Activated T-helper 1 cell treated with anti-CD3 and anti-CD28 coated beads, Interleukin-12 subunit alpha, Interleukin-12 subunit beta, Interleukin-2, Interleukin-4 antibody, amounts not matched to agents 30 ng/mL and 10 ng/mL and 1 ng/mL, durations not matched to agents 14 hours and 24 hours and 36 hours (primary cell): ENCODE measurements at regions not wholly inside any gene's neighbourhood (a gene's known extent, or its start where the extent isn't known, plus 50 kb on each side); places are given as distances from the start of the nearest gene placed in this dataset.
"Not testable (repeated sequence)": the region's sequence is repeated elsewhere in the genome, so short reads cannot be mapped to it uniquely, and the experiment has no call there.

Experiments
- DNase-seq: peaks from one replicate; pipeline ENCODE4 v3.0.0; 2021; ENCODE audit warnings: low spot score
- H3K27ac Mint-ChIP-seq: one replicate; pipeline ENCODE4 v1.8.0; 2021; ENCODE audit warnings: mild to moderate bottlenecking, mixed read lengths
- H3K27me3 Mint-ChIP-seq: one replicate; pipeline ENCODE4 v1.8.0; 2022; ENCODE audit warnings: mild to moderate bottlenecking, moderate library complexity, mixed read lengths; ENCODE audit not compliant: insufficient read depth
- H3K36me3 Mint-ChIP-seq: one replicate; pipeline ENCODE4 v1.8.0; 2021; ENCODE audit warnings: low read depth, mixed read lengths
- H3K4me1 Mint-ChIP-seq: one replicate; pipeline ENCODE4 v1.8.0; 2021; ENCODE audit warnings: low read depth, mixed read lengths
- H3K4me3 Mint-ChIP-seq: one replicate; pipeline ENCODE4 v1.8.0; 2021; ENCODE audit warnings: mild to moderate bottlenecking, moderate library complexity, mixed read lengths
- H3K9me3 Mint-ChIP-seq: one replicate; pipeline ENCODE4 v1.8.0; 2021; ENCODE audit warnings: mixed read lengths
- intact Hi-C: fragments of 100-400 bp; cut with micrococcal nuclease; formaldehyde crosslinking; loops from one replicate; pipeline ENCODE4 v1.15.1; 2024

- H3K9me3 Mint-ChIP-seq: no peaks in the 10 kb centered on the region
- intact Hi-C loops: no loop called here
- H3K27me3 Mint-ChIP-seq: peaks cover 2% of the 10 kb centered on the region
- no peak overlapping the region for H3K4me3 Mint-ChIP-seq
- no peak overlapping the region for H3K27ac Mint-ChIP-seq
- H3K4me1 Mint-ChIP-seq: no peaks in the 10 kb centered on the region
- DNase-seq: no peak
- no peaks in the 10 kb centered on the region for H3K36me3 Mint-ChIP-seq
Observed at GRCh38 chr2:220579452-220579851, 952.0 kb downstream of the SLC4A3 start.

- Mint-ChIP-seq H3K4me1 (no peaks in the 10 kb centered on the region), H3K27ac (no peak overlapping the region), H3K36me3 (no peaks in the 10 kb centered on the region), H3K27me3 (peaks cover 2% of the 10 kb centered on the region), H3K9me3 (no peaks in the 10 kb centered on the region), H3K4me3 (no peak overlapping the region)
- intact Hi-C loops: no loop called here
- no peak for DNase-seq
Observed at GRCh38 chr2:220580113-220580512, 952.7 kb downstream of the SLC4A3 start.

GRCh38 chr2:220583725-220584124 lies 956.3 kb downstream of the SLC4A3 start:
- Mint-ChIP-seq H3K27ac (no peak overlapping the region), H3K36me3 (no peaks in the 10 kb centered on the region), H3K27me3 (peaks cover 2% of the 10 kb centered on the region), H3K4me3 (no peak overlapping the region), H3K4me1 (no peaks in the 10 kb centered on the region), H3K9me3 (no peaks in the 10 kb centered on the region)
- no peak for DNase-seq
- intact Hi-C loops: no loop called here

DNA sequence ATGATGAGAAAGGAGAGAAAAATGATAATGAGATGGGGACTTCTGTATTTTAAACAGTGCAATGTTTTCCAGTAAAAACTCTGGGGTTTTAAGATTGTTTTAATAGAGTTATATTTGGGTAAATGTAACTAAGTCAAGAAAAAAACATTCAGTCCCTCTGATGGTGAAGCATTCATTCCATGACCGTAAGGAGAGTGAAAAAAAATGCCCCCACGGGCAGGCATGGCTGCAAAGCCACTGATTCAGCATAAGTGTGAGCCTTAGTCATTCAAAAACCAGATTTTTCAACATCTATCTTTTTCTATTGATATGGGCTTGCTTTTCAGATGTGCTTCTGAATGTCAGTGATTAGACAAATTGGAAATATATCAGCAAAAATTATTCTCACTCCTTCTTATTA lies 957.8 kb downstream of the SLC4A3 start:
- Mint-ChIP-seq H3K27ac (no peak overlapping the region), H3K4me3 (no peak overlapping the region), H3K4me1 (no peaks in the 10 kb centered on the region), H3K9me3 (no peaks in the 10 kb centered on the region), H3K36me3 (no peaks in the 10 kb centered on the region), H3K27me3 (peaks cover 2% of the 10 kb centered on the region)
- no peak for DNase-seq
- intact Hi-C loops: no loop called here

DNA sequence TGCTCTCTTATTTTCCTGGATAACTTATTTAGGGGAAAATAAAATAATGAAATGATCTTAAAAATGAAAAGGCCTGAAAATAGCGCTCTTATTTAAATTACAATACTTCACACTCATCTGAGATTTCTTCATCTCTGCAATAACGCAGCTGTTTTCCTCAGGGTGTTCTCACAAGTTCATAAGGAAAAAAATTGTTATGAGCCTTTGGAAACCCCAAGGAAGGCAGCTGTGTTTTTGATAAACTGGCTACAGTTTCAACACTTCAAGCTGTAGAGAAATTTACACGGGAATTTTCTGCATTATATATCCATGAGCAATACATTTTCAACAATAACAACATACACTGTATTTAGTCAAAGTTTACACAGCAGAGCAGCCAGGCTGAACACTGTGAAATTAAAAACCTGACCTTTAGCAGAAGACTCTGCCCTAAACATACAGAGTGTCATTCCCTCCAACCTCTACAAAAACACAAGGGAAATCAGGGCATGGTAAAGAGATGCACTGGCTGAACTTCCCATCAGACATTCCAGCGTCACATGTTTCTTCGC lies 959.6 kb downstream of the SLC4A3 start:
- H3K9me3 Mint-ChIP-seq: no peaks in the 10 kb centered on the region
- H3K27me3 Mint-ChIP-seq: peaks cover 2% of the 10 kb centered on the region
- H3K27ac Mint-ChIP-seq: no peak overlapping the region
- DNase-seq: no peak
- intact Hi-C loops: no loop called here
- no peaks in the 10 kb centered on the region for H3K4me1 Mint-ChIP-seq
- no peak overlapping the region for H3K4me3 Mint-ChIP-seq
- no peaks in the 10 kb centered on the region for H3K36me3 Mint-ChIP-seq

DNA sequence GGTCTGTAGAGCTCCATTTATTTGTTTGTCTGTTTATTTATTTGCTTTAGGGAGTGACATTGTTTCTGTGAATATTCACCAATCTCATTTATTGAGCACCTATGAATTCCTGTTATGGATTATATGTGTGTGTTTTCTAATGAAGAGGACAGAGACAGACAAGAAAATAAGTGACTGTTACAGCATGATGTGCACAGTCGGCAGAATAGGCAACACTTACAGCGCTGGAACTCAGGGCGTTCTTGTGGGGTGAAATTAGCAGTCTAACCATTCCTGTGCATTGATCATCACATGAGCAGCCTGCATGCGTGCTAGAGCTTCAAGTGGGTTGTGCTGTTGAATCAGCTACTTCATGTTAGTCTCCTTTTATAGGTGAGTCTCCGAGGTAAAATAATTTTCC lies 960.7 kb downstream of the SLC4A3 start:
- no peaks in the 10 kb centered on the region for H3K9me3 Mint-ChIP-seq
- no peak overlapping the region for H3K4me3 Mint-ChIP-seq
- intact Hi-C loops: no loop called here
- H3K27ac Mint-ChIP-seq: no peak overlapping the region
- no peaks in the 10 kb centered on the region for H3K4me1 Mint-ChIP-seq
- no peaks in the 10 kb centered on the region for H3K36me3 Mint-ChIP-seq
- DNase-seq: no peak
- H3K27me3 Mint-ChIP-seq: no peaks in the 10 kb centered on the region

- H3K4me1 Mint-ChIP-seq: no peaks in the 10 kb centered on the region
- H3K27ac Mint-ChIP-seq: no peak overlapping the region
- intact Hi-C loops: no loop called here
- H3K4me3 Mint-ChIP-seq: no peak overlapping the region
- H3K9me3 Mint-ChIP-seq: no peaks in the 10 kb centered on the region
- no peaks in the 10 kb centered on the region for H3K36me3 Mint-ChIP-seq
- no peaks in the 10 kb centered on the region for H3K27me3 Mint-ChIP-seq
- DNase-seq: no peak
Observed at GRCh38 chr2:220590476-220590875, 963.0 kb downstream of the SLC4A3 start.

DNA sequence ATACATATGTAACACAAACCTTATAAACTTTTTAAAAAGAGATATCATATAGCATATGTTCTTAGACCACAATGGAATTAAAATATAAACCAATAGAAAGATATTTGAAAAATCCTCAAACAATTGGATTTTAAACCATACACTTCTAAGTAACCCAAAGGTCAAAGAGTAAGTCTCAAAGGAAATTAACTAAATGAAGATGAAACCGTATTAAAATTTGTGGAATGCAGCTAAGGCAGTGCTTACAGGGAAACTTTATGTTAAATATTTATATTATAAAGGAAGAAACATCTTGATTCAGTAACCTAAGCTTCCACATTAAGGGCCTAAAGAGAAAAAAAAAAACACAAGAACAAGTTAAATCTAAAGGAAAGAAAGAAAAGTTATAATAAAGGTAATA lies 966.1 kb downstream of the SLC4A3 start:
- intact Hi-C loops: no loop called here
- H3K27me3 Mint-ChIP-seq: no peaks in the 10 kb centered on the region

DNA sequence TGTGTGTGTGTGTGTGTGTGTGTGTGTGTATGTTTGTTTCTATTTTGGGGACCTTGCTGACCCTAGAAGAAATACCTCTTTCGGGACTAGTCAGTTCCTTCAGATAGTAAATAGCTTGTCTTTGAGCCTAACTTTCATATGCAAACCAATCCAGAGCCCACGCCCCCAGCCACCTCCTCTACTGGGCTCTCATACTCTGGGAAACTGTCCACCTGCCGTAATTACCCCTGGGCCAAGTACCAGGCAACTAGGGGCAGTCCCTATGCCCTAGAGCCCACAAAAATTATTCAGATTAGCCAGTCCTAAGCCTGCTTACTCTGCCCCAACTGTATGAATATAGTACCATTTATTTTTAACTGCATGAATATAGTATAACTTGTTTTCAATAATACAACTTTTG lies 970.4 kb downstream of the EPHA4 start:
- no peaks in the 10 kb centered on the region for H3K36me3 Mint-ChIP-seq
- intact Hi-C loops: no loop called here
- no peak overlapping the region for H3K4me3 Mint-ChIP-seq
- H3K27ac Mint-ChIP-seq: no peak overlapping the region
- H3K4me1 Mint-ChIP-seq: no peaks in the 10 kb centered on the region
- no peaks in the 10 kb centered on the region for H3K27me3 Mint-ChIP-seq
- DNase-seq: no peak
- H3K9me3 Mint-ChIP-seq: no peaks in the 10 kb centered on the region

More for the DNA sequence above, 966.1 kb downstream of the SLC4A3 start:
- no peaks in the 10 kb centered on the region for H3K9me3 Mint-ChIP-seq
- no peak overlapping the region for H3K27ac Mint-ChIP-seq
- no peaks in the 10 kb centered on the region for H3K4me1 Mint-ChIP-seq
- H3K36me3 Mint-ChIP-seq: no peaks in the 10 kb centered on the region
- no peak for DNase-seq
- no peak overlapping the region for H3K4me3 Mint-ChIP-seq

GRCh38 chr2:220613004-220613403 lies 959.1 kb downstream of the EPHA4 start:
- H3K4me1 Mint-ChIP-seq, H3K36me3 Mint-ChIP-seq, DNase-seq, H3K27me3 Mint-ChIP-seq, intact Hi-C loops, H3K4me3 Mint-ChIP-seq, H3K27ac Mint-ChIP-seq, H3K9me3 Mint-ChIP-seq: not testable (repeated sequence)

DNA sequence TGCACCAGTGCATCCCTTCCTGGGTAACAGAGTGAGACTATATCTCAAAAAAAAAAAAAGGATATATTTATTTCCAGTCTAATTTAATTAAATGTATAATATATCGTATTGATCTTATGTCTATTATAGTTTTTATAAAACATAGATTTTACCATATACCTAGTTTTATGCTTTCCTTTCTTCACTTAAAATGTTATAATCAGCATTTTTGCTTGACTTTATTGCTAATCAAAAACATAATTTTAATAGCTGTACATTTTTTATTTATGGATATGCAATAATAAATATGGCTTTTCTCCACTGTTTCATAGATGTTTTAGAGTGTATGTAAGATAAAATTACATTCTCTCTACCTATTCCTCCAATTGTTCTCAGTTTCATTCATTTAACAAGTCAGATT lies 958.0 kb downstream of the EPHA4 start:
- H3K4me3 Mint-ChIP-seq: no peak overlapping the region
- H3K4me1 Mint-ChIP-seq: no peaks in the 10 kb centered on the region
- no peak overlapping the region for H3K27ac Mint-ChIP-seq
- H3K36me3 Mint-ChIP-seq: no peaks in the 10 kb centered on the region
- DNase-seq: no peak
- no peaks in the 10 kb centered on the region for H3K27me3 Mint-ChIP-seq
- H3K9me3 Mint-ChIP-seq: no peaks in the 10 kb centered on the region
- intact Hi-C loops: no loop called here

DNA sequence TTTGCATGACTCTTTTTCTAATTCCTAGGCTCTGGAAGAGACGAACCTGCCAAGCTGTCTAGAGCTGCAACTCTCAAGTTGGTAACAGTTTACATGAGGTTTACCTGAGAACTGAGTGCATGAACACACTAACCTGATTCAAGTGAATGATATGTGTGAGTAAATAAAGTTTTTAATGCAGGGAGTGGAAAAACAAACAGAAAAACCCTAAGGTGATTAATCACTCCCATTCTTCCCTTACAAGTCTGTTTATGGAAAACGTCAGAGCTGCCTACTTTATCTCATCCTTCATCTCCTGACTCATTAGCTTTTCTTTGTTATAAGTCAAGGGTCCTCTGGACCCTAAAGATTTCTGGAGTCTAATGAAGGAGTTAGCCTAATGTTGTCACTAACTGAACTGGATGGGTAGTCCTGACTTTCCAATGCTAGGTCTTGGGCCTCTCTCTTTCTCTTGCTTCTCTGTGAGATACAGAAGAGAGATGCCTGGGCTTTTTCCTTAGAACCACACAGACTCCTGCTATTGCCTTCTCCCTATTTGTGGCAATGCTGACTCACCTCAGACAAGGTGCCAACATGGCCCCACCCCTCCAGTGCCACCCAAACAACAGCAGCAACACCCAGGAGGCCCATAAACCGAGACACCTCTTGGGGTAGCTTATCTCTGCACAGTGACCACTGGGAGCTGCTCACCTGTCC lies 952.4 kb downstream of the EPHA4 start:
- no peak overlapping the region for H3K4me3 Mint-ChIP-seq
- no peak overlapping the region for H3K27ac Mint-ChIP-seq

GRCh38 chr2:220626603-220627002 lies 945.5 kb downstream of the EPHA4 start:
- no peaks in the 10 kb centered on the region for H3K27me3 Mint-ChIP-seq
- intact Hi-C loops: no loop called here
- no peaks in the 10 kb centered on the region for H3K9me3 Mint-ChIP-seq

More for the DNA sequence above, 952.4 kb downstream of the EPHA4 start:
- no peak for DNase-seq
- Mint-ChIP-seq H3K36me3 (no peaks in the 10 kb centered on the region), H3K27me3 (no peaks in the 10 kb centered on the region), H3K9me3 (no peaks in the 10 kb centered on the region), H3K4me1 (no peaks in the 10 kb centered on the region)
- intact Hi-C loops: no loop called here

DNA sequence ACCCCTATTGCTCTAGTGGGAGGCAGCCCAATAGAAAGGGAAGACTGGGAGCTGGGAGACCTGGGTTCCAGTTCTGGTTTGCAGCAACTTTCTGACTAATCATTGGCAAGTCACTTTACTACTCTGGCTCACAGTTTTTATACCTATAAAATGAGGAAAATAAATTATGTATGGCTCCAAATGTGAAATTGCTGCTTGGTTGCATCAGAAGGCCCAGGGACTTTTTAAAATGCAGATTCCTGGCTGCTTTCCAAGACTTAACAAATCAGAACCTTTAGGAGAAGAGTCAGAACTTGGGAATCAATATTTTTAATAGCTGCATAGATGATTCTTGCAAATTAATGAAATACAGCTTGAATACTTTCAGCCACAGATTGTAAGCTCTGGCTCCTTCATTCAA lies 943.9 kb downstream of the EPHA4 start:
- intact Hi-C loops: no loop called here
- no peaks in the 10 kb centered on the region for H3K27me3 Mint-ChIP-seq
- no peaks in the 10 kb centered on the region for H3K9me3 Mint-ChIP-seq
- no peak for DNase-seq
- H3K27ac Mint-ChIP-seq: no peak overlapping the region
- H3K36me3 Mint-ChIP-seq: no peaks in the 10 kb centered on the region
- no peaks in the 10 kb centered on the region for H3K4me1 Mint-ChIP-seq
- no peak overlapping the region for H3K4me3 Mint-ChIP-seq

More at GRCh38 chr2:220626603-220627002, 945.5 kb downstream of the EPHA4 start:
- Mint-ChIP-seq H3K4me3 (no peak overlapping the region), H3K36me3 (no peaks in the 10 kb centered on the region), H3K27ac (no peak overlapping the region), H3K4me1 (no peaks in the 10 kb centered on the region)
- DNase-seq: no peak
